OCI-LY3 (cell line): ENCODE measurements at regions not wholly inside any gene's neighbourhood (a gene's known extent, or its start where the extent isn't known, plus 50 kb on each side); places are given as distances from the start of the nearest gene placed in this dataset.

Source experiments
- EZH2phosphoT487 ChIP-seq: fragments of 200-600 bp; shearing (Covaris generic); IDR thresholded peaks from 2 replicates; pipeline ENCODE4 v1.6.1; 2018; ENCODE audit warnings: antibody characterized with exemption, mixed run types, low read depth
- TF ChIP-seq, protein P1 (sequence below): fragments of 200-600, 300-600 bp; sonication (generic); IDR thresholded peaks from 2 replicates; pipeline ENCODE4 v1.5.1; 2014; ENCODE audit warnings: antibody characterized with exemption, low read length, low read depth

DNA sequence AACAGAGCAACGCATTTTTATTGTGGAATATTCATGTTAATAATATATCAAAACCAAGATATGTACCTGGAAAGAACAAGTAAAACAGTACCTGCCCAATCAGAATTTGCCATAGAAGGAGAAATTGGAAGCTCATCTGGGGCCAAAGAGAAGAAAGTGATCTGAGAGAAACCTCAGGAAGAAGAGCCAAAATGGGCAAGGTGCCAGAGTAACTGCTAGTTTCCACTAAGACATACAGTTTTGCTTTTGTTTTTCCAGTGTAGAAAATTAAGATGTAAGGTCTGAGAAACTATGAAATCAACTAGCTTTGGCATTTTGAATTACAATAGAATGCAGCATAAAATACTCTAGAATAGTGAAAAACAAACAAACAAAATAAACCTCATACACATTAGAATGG, 2201.2 kb downstream of the ARAP2 start:
- TF ChIP-seq, protein P1, sequence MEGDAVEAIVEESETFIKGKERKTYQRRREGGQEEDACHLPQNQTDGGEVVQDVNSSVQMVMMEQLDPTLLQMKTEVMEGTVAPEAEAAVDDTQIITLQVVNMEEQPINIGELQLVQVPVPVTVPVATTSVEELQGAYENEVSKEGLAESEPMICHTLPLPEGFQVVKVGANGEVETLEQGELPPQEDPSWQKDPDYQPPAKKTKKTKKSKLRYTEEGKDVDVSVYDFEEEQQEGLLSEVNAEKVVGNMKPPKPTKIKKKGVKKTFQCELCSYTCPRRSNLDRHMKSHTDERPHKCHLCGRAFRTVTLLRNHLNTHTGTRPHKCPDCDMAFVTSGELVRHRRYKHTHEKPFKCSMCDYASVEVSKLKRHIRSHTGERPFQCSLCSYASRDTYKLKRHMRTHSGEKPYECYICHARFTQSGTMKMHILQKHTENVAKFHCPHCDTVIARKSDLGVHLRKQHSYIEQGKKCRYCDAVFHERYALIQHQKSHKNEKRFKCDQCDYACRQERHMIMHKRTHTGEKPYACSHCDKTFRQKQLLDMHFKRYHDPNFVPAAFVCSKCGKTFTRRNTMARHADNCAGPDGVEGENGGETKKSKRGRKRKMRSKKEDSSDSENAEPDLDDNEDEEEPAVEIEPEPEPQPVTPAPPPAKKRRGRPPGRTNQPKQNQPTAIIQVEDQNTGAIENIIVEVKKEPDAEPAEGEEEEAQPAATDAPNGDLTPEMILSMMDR, result no peak
- no peak for TF ChIP-seq EZH2phosphoT487
